ENCODE measurements at regions not wholly inside any gene's neighbourhood (a gene's known extent, or its start where the extent isn't known, plus 50 kb on each side); places are given as distances from the start of the nearest gene placed in this dataset.

GRCh38 chr1:184267747-184268146 is 119.1 kb upstream of the C1orf21 start:
- TF ChIP-seq CTCF (conservative IDR thresholded peaks at IDR 0.05) (no peak), ZFX (IDR thresholded peaks at IDR 0.05) (no peak)

Data from C4-2B (cell line).